ENCODE measurements at regions not wholly inside any gene's neighbourhood (a gene's known extent, or its start where the extent isn't known, plus 50 kb on each side); places are given as distances from the start of the nearest gene placed in this dataset.

DNA sequence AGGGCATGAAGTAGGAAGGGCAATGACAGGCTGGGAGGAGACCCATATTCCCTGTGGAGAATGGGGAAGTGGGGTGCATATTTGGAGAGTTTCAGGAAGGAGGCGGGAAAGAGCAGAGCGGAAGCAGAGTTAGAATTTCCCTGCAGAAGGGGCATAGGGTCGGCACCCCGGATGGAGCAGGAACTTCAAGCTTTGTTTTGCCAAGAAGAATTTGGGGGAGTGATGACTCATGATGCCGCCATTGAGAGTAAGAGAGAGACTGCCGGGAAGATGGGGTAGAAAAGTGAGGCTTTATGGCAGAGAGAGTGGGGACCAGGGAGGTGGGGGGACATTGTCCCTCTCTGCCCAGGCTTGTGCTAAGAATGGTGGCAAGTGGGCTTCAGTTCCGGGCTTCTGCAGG, 50.3 kb upstream of the EPB41L1 start:
- DNase-seq (ENCODE audit: low read depth in 3 of 3, low spot score in 1 of 3): no peak

Data from stimulated activated CD4-positive, alpha-beta T cell treated with anti-CD3 and anti-CD28 coated beads, TNF-alpha, amount 100 ng/mL, for 1 hour (primary cell).